Common myeloid progenitor, CD34-positive (primary cell): ENCODE measurements at regions not wholly inside any gene's neighbourhood (a gene's known extent, or its start where the extent isn't known, plus 50 kb on each side); places are given as distances from the start of the nearest gene placed in this dataset.

Source experiments
- CTCF ChIA-PET: fragments of 350-600 bp; sonication (Branson Sonifier 250); formaldehyde crosslinking; loops from one replicate; lab custom pipeline; 2021; ENCODE audit warnings: antibody characterized with exemption; lab: Charles Lee
- POLR2A ChIA-PET: fragments of 350-600 bp; sonication (Branson Sonifier 250); formaldehyde crosslinking; loops from one replicate; lab custom pipeline; 2021; ENCODE audit warnings: antibody characterized with exemption; lab: Charles Lee
- DNase-seq, 3 donors: peaks; one replicate each; pipeline versions ENCODE4 v3.0.0 to v3.0.0-alpha.2; 2013
- H3K27ac ChIP-seq, 2 experiments: 1 replicate in 1 of 2; 2 replicates in 1 of 2; pipeline ENCODE4 v1.7.0; 2013; ENCODE audit warnings: inconsistent platforms in 2 of 2, low read length in 2 of 2, mild to moderate bottlenecking in 2 of 2, low read depth in 1 of 2, moderate library complexity in 1 of 2; ENCODE audit not compliant: severe bottlenecking in 2 of 2, insufficient read depth in 1 of 2, poor library complexity in 1 of 2
- H3K27me3 ChIP-seq, 5 experiments: replicated peaks in 2 of 5; 1 replicate in 3 of 5; 2 replicates in 2 of 5; pipeline versions ENCODE4 v1.6.1 to v1.7.0; 2013; ENCODE audit warnings: low read length in 4 of 5, mild to moderate bottlenecking in 2 of 5, moderate library complexity in 2 of 5, inconsistent platforms in 1 of 5; ENCODE audit not compliant: insufficient read depth in 5 of 5, control insufficient read depth in 4 of 5
- H3K36me3 ChIP-seq, 4 experiments: 1 replicate in 2 of 4; 2 replicates in 2 of 4; pipeline versions ENCODE4 v1.6.1 to v1.7.0; 2013; ENCODE audit warnings: low read length in 3 of 4, control low read depth in 1 of 4, mild to moderate bottlenecking in 1 of 4; ENCODE audit not compliant: control insufficient read depth in 4 of 4, insufficient read depth in 4 of 4
- H3K4me1 ChIP-seq, 4 experiments: 1 replicate in 3 of 4; 2 replicates in 1 of 4; pipeline versions ENCODE4 v1.6.1 to v1.7.1; 2013; ENCODE audit warnings: low read length in 3 of 4, mild to moderate bottlenecking in 3 of 4, control low read depth in 1 of 4, inconsistent platforms in 1 of 4, moderate library complexity in 1 of 4; ENCODE audit not compliant: control insufficient read depth in 4 of 4, insufficient read depth in 4 of 4; ENCODE audit errors: control extremely low read depth in 1 of 4
- H3K4me3 ChIP-seq, 7 experiments: 1 replicate in 4 of 7; 2 replicates in 3 of 7; pipeline versions ENCODE4 v1.5.1 to v1.7.0; 2013; ENCODE audit warnings: mild to moderate bottlenecking in 7 of 7, low read length in 6 of 7, moderate library complexity in 6 of 7, inconsistent platforms in 2 of 7, low read depth in 2 of 7, control low read depth in 1 of 7; ENCODE audit not compliant: insufficient read depth in 4 of 7, control insufficient read depth in 1 of 7; ENCODE audit errors: extremely low read depth in 1 of 7
- H3K9me3 ChIP-seq, 5 experiments: 1 replicate in 4 of 5; 2 replicates in 1 of 5; pipeline versions ENCODE4 v1.6.1 to v1.7.1; 2013; ENCODE audit warnings: low read length in 4 of 5, mild to moderate bottlenecking in 2 of 5, inconsistent platforms in 1 of 5, low read depth in 1 of 5, moderate library complexity in 1 of 5; ENCODE audit not compliant: control insufficient read depth in 4 of 5, insufficient read depth in 2 of 5; ENCODE audit errors: control extremely low read depth in 1 of 5
- WGBS: methylation state at CpG from one replicate; pipeline ENCODE4 v1.1.5; 2013; ENCODE audit not compliant: insufficient coverage; 5-methylcytosine and 5-hydroxymethylcytosine counted together

DNA sequence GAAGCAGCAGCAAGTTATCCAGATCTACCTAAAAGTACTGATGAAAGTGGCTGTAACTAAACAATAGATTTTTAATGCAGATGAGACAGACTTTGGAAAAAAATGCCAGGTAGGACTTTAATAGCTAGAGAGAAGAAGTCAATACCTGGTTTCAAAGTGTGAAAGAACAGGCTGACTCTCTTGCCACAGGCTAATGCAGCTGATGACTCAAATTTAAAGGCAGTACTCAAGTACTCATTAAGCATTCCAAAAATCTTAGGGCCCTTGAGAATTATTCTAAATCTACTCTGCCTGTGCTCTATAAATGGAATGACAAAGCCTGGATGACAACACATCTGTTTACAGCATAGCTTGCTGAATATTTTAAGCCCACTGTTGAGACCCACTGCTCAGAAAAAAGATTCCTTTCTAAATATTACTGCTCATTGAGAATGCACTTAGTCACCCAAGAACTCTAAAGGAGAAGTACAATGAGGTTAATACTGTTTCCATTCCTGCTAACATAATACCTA lies 68.6 kb upstream of the SYT1 start:
- no peak for DNase-seq
- Histone ChIP-seq H3K27me3 (no peaks in the 10 kb centered on the region), H3K27ac (no peak overlapping the region), H3K9me3 (peaks cover 0 to 4% (median 0%) of the 10 kb centered on the region in 5 experiments), H3K4me1 (no peaks in the 10 kb centered on the region), H3K4me3 (no peak overlapping the region), H3K36me3 (no peaks in the 10 kb centered on the region)
- CTCF ChIA-PET, result no interaction called here
- POLR2A ChIA-PET, result no interaction called here

DNA sequence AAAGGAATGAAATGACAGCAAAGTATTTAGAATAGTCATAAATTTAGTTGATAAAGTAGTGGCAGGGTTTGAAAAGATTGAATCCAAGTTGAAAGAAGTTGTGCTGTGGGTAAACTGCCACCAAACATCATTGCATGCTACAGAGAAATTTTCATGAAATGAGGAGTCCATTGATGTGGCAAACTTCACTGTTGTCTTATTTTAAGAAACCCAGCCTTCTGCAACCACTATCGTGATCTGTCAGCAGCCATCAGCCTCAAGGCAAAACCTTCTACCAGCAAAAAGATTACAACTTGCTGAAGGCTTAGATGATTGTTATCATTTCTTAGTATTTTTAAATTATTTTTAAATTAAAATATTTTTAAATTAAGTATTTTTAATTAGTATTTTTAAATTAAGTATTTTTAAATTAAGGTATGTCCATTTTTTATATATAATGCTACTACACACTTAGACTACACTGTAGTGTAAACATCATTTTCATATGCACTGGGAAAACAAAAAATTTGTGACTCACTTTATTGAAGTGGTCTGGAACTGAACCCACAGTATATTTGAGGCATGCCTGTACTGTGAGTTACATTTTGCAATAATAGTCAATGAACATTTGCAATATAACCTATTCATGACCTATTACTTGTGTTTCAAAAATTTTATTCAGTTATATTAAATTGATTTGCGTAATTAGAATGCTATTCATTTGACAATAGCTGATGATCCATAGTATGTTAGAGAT lies 67.2 kb upstream of the SYT1 start:
- Histone ChIP-seq H3K9me3 (peaks cover 0 to 4% (median 0%) of the 10 kb centered on the region in 5 experiments), H3K4me3 (no peak overlapping the region), H3K36me3 (no peaks in the 10 kb centered on the region), H3K4me1 (no peaks in the 10 kb centered on the region), H3K27ac (no peak overlapping the region), H3K27me3 (no peaks in the 10 kb centered on the region)
- POLR2A ChIA-PET, result no interaction called here
- CTCF ChIA-PET, result no interaction called here
- DNase-seq, result no peak
- WGBS, result 100% methylated on average over 1 of the region's 2 CpGs

DNA sequence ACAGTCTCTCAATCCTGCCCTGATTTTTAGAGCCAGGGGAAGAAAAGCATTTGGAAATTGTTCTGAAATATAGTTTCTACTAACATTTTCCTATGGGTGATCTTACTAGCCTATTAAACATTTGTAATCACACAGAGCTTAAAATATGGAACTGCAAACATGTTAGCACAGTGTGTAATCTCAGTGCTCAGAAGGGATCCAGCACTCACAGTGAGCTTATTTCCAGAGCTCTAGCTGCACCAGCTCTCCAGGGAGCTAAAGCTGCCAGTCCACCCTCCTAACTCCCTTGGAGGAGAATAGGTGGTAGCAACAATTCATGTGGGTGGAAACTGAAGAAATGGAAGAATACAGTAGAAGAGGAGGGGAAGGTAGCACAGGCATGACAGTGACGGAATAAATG lies 64.9 kb upstream of the SYT1 start:
- WGBS, result 80% methylated on average over 1 of the region's 1 CpG

DNA sequence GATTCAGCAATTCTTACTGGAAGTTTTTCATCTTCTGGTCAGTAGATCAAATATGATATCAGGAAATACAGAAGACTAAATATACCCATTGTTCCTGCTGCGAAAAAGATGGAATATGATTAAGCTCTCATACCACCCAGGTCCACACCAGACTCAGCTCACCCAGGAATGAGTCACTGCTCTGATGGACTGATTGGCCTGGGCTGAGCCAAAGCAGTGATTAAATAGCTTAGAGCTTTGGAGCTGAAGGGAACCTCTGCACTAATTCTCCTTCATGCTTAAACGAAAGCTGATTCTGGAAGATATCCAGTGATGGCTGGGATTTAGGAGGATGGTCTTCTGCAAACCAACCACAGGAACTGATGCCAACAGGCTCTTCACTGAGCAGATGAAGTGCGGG lies 62.0 kb upstream of the SYT1 start:
- no peaks in the 10 kb centered on the region for H3K4me1 ChIP-seq
- no peaks in the 10 kb centered on the region for H3K9me3 ChIP-seq
- no CpG with 5 or more reads among the region's 3 CpGs for WGBS
- no peak overlapping the region for H3K27ac ChIP-seq
- H3K27me3 ChIP-seq, result no peaks in the 10 kb centered on the region
- ChIA-PET CTCF (no interaction called here), POLR2A (no interaction called here)
- H3K36me3 ChIP-seq, result no peaks in the 10 kb centered on the region
- DNase-seq, result no peak
- H3K4me3 ChIP-seq, result no peak overlapping the region

More for the DNA sequence above, 64.9 kb upstream of the SYT1 start:
- no peak overlapping the region for H3K27ac ChIP-seq
- no peaks in the 10 kb centered on the region for H3K4me1 ChIP-seq
- DNase-seq, result no peak
- no peak overlapping the region for H3K4me3 ChIP-seq
- CTCF ChIA-PET, result no interaction called here
- POLR2A ChIA-PET, result no interaction called here
- H3K36me3 ChIP-seq, result no peaks in the 10 kb centered on the region
- no peaks in the 10 kb centered on the region for H3K27me3 ChIP-seq
- peaks cover 0 to 4% (median 0%) of the 10 kb centered on the region in 5 experiments for H3K9me3 ChIP-seq

DNA sequence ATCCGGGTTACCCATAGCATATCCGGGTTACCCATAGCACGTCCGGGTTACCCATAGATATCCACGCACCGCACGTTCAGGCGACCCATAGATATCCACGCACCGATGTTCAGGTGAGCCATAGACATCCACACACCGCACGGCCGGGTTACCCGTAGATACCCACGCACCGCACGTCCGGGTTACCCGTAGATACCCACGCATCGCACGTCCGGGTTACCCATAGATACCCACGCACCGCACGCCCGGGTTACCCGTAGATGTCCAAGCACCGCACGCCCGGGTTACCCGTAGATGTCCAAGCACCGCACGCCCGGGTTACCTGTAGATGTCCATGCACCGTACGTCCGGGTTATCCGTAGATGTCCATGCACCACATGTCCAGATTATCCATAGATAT lies 60.3 kb upstream of the SYT1 start:
- 94% methylated on average over 36 of the region's 39 CpGs for WGBS
- DNase-seq, result no peak
- H3K27me3 ChIP-seq, result no peaks in the 10 kb centered on the region
- H3K36me3 ChIP-seq, result no peaks in the 10 kb centered on the region
- no peak overlapping the region for H3K4me3 ChIP-seq
- POLR2A ChIA-PET, result no interaction called here
- H3K9me3 ChIP-seq, result no peaks in the 10 kb centered on the region
- no peak overlapping the region for H3K27ac ChIP-seq
- H3K4me1 ChIP-seq, result no peaks in the 10 kb centered on the region
- CTCF ChIA-PET, result no interaction called here
